H1 (cell line): ENCODE measurements at regions not wholly inside any gene's neighbourhood (a gene's known extent, or its start where the extent isn't known, plus 50 kb on each side); places are given as distances from the start of the nearest gene placed in this dataset.

Source experiments
- CTCF ChIA-PET: fragments of 300-600 bp; sonication (Branson Sonifier 250); formaldehyde crosslinking; loops from one replicate; lab custom pipeline; 2021; ENCODE audit not compliant: partially characterized antibody; lab: Charles Lee
- POLR2A ChIA-PET: fragments of 300-600 bp; sonication (Branson Sonifier 250); formaldehyde crosslinking; loops from one replicate; lab custom pipeline; 2021; ENCODE audit warnings: inconsistent platforms; ENCODE audit not compliant: partially characterized antibody; lab: Charles Lee
- DNase-seq, 2 experiments: peaks; one replicate each; pipeline versions ENCODE4 v3.0.0 to v3.0.0-alpha.2; 2010 to 2022; ENCODE audit warnings: low spot score in 2 of 2, low read depth in 1 of 2, mixed read lengths in 1 of 2
- FAIRE-seq: peaks from 2 replicates; lab custom pipeline; 2011; peaks lifted over from hg19 to GRCh38; lab: Jason Lieb, UNC
- H2AFZ ChIP-seq: 2 replicates; pipeline ENCODE4 v1.8.1; 2012; ENCODE audit warnings: low read length, inconsistent platforms
- H2AK5ac ChIP-seq: 2 replicates; pipeline ENCODE4 v1.6.1; 2013; ENCODE audit warnings: low read depth, low read length
- H2BK120ac ChIP-seq: replicated peaks from 2 replicates; pipeline ENCODE3; 2013; ENCODE audit warnings: low read depth, low read length, inconsistent platforms
- H2BK12ac ChIP-seq: 2 replicates; pipeline ENCODE4 v1.6.1; 2013; ENCODE audit warnings: low read depth, low read length
- H2BK15ac ChIP-seq: 2 replicates; pipeline ENCODE4 v1.6.1; 2013; ENCODE audit warnings: low read length
- H2BK20ac ChIP-seq: 2 replicates; pipeline ENCODE4 v1.6.1; 2013; ENCODE audit warnings: low read length
- H2BK5ac ChIP-seq: 2 replicates; pipeline ENCODE4 v1.6.1; 2013; ENCODE audit warnings: low read depth, low read length
- H3K14ac ChIP-seq: 2 replicates; pipeline ENCODE4 v1.6.1; 2013; ENCODE audit warnings: inconsistent platforms; ENCODE audit not compliant: insufficient read length
- H3K18ac ChIP-seq: 2 replicates; pipeline ENCODE4 v1.6.1; 2013; ENCODE audit warnings: low read length; ENCODE audit errors: extremely low read depth
- H3K23ac ChIP-seq: 2 replicates; pipeline ENCODE4 v1.6.1; 2013; ENCODE audit warnings: inconsistent platforms; ENCODE audit not compliant: insufficient read length
- H3K23me2 ChIP-seq: 2 replicates; pipeline ENCODE4 v1.6.1; 2013; ENCODE audit warnings: low read depth, low read length
- H3K27ac ChIP-seq: 2 replicates; pipeline ENCODE4 v1.6.1; 2011; ENCODE audit warnings: low read depth, low read length, inconsistent platforms
- H3K27me3 ChIP-seq, 4 experiments: replicated peaks in 1 of 4; 1 replicate in 1 of 4; 2 replicates in 3 of 4; pipeline versions ENCODE4 v1.6.1 to v1.8.1; 2011 to 2013; ENCODE audit warnings: low read length in 3 of 4, mild to moderate bottlenecking in 3 of 4, inconsistent platforms in 2 of 4, mixed read lengths in 2 of 4, moderate library complexity in 1 of 4; ENCODE audit not compliant: control insufficient read depth in 3 of 4, insufficient read depth in 3 of 4; ENCODE audit errors: extremely low read depth in 1 of 4
- H3K36me3 ChIP-seq, 4 experiments: 2 replicates each; pipeline versions ENCODE4 v1.6.1 to v1.8.1; 2011 to 2013; ENCODE audit warnings: mild to moderate bottlenecking in 4 of 4, low read length in 3 of 4, moderate library complexity in 2 of 4, control low read depth in 1 of 4, inconsistent platforms in 1 of 4; ENCODE audit not compliant: insufficient read depth in 4 of 4, control insufficient read depth in 2 of 4
- H3K4ac ChIP-seq: replicated peaks from 2 replicates; pipeline ENCODE3; 2013; ENCODE audit warnings: low read length, low read depth, mixed read lengths, inconsistent platforms; ENCODE audit not compliant: insufficient read length
- H3K4me1 ChIP-seq, 4 experiments: replicated peaks in 1 of 4; 1 replicate in 1 of 4; 2 replicates in 3 of 4; pipeline versions ENCODE4 v1.6.1 to v1.8.1; 2011 to 2013; ENCODE audit warnings: low read length in 3 of 4, inconsistent platforms in 2 of 4, mixed read lengths in 1 of 4; ENCODE audit not compliant: insufficient read depth in 4 of 4, control insufficient read depth in 3 of 4
- H3K4me2 ChIP-seq, 2 experiments: 2 replicates each; pipeline versions ENCODE4 v1.6.1 to v1.8.1; 2011 to 2013; ENCODE audit warnings: low read depth in 2 of 2, low read length in 2 of 2, control low read depth in 1 of 2, inconsistent platforms in 1 of 2, mild to moderate bottlenecking in 1 of 2; ENCODE audit not compliant: insufficient read depth in 1 of 2
- H3K4me3 ChIP-seq, 4 experiments: fragments of 200-600, 300-600 bp in 1 of 4; sonication (generic), shearing (Covaris generic), sonication (Bioruptor Twin) in 1 of 4; 2 replicates each; pipeline versions ENCODE4 v1.5.1 to v1.8.1; 2011 to 2016; ENCODE audit warnings: low read length in 4 of 4, low read depth in 3 of 4, control low read depth in 2 of 4, inconsistent platforms in 2 of 4, mild to moderate bottlenecking in 2 of 4, mixed read lengths in 1 of 4, moderate library complexity in 1 of 4; ENCODE audit not compliant: insufficient read depth in 2 of 4; ENCODE audit errors: extremely low read depth in 1 of 4
- H3K56ac ChIP-seq: replicated peaks from 2 replicates; pipeline ENCODE3; 2013; ENCODE audit warnings: low read depth, mild to moderate bottlenecking, mixed read lengths, low read length, inconsistent platforms; ENCODE audit not compliant: insufficient read length
- H3K79me1 ChIP-seq: 2 replicates; pipeline ENCODE4 v1.6.1; 2013; ENCODE audit warnings: low read depth, low read length, control low read depth
- H3K79me2 ChIP-seq, 2 experiments: 2 replicates each; pipeline versions ENCODE4 v1.6.1 to v1.8.1; 2012 to 2013; ENCODE audit warnings: low read length in 2 of 2, mild to moderate bottlenecking in 2 of 2, inconsistent platforms in 1 of 2; ENCODE audit not compliant: insufficient read depth in 2 of 2, control insufficient read depth in 1 of 2
- H3K9ac ChIP-seq, 4 experiments: replicated peaks in 1 of 4; 1 replicate in 1 of 4; 2 replicates in 3 of 4; pipeline versions ENCODE4 v1.6.1 to v1.8.1; 2011 to 2013; ENCODE audit warnings: low read depth in 3 of 4, low read length in 3 of 4, control low read depth in 2 of 4, mild to moderate bottlenecking in 2 of 4, moderate library complexity in 2 of 4, inconsistent platforms in 1 of 4; ENCODE audit errors: extremely low read depth in 1 of 4
- H3K9me3 ChIP-seq, 2 experiments: 2 replicates each; pipeline versions ENCODE4 v1.6.1 to v1.8.1; 2012 to 2013; ENCODE audit warnings: mild to moderate bottlenecking in 2 of 2, moderate library complexity in 2 of 2, control low read depth in 1 of 2, inconsistent platforms in 1 of 2, low read depth in 1 of 2, low read length in 1 of 2, mixed read lengths in 1 of 2; ENCODE audit not compliant: insufficient read depth in 2 of 2
- H4K20me1 ChIP-seq, 2 experiments: replicated peaks in 1 of 2; 2 replicates each; pipeline versions ENCODE3 to v1.8.1; 2011 to 2013; ENCODE audit warnings: inconsistent platforms in 2 of 2, low read length in 2 of 2, mild to moderate bottlenecking in 1 of 2; ENCODE audit not compliant: insufficient read depth in 2 of 2, control insufficient read depth in 1 of 2
- H4K5ac ChIP-seq: 2 replicates; pipeline ENCODE4 v1.6.1; 2013; ENCODE audit warnings: low read length, low read depth, mixed read lengths, inconsistent platforms; ENCODE audit not compliant: insufficient read length
- H4K8ac ChIP-seq: 2 replicates; pipeline ENCODE4 v1.8.0; 2013; ENCODE audit warnings: mild to moderate bottlenecking, moderate library complexity, low read length, inconsistent platforms; ENCODE audit not compliant: insufficient read depth; ENCODE audit errors: extremely low read depth
- H4K91ac ChIP-seq: replicated peaks from 2 replicates; pipeline ENCODE3; 2013; ENCODE audit warnings: low read length, mixed read lengths, inconsistent platforms; ENCODE audit not compliant: insufficient read length
- ASH2L ChIP-seq: fragments of 200-600, 300-600 bp; sonication (generic); IDR thresholded peaks from one replicate; pipeline ENCODE4 v1.7.1; 2017; ENCODE audit warnings: low read length
- BRCA1 ChIP-seq: IDR thresholded peaks from 2 replicates; pipeline ENCODE4 v1.6.1; 2012; ENCODE audit warnings: low read depth, low read length, improper control_type of control experiment
- CEBPB ChIP-seq: IDR thresholded peaks from 2 replicates; pipeline ENCODE4 v1.6.1; 2012; ENCODE audit warnings: low read depth, low read length
- CHD1 ChIP-seq: IDR thresholded peaks from 2 replicates; pipeline ENCODE4 v1.6.1; 2012; ENCODE audit warnings: low read depth, low read length, improper control_type of control experiment
- FOSL1 ChIP-seq: IDR thresholded peaks from 2 replicates; pipeline ENCODE4 v1.6.1; 2011; ENCODE audit warnings: mild to moderate bottlenecking, low read depth, low read length, moderate library complexity; ENCODE audit not compliant: insufficient read depth
- JUN ChIP-seq: IDR thresholded peaks from 2 replicates; pipeline ENCODE4 v1.6.1; 2011; ENCODE audit warnings: low read depth, mild to moderate bottlenecking, improper control_type of control experiment, low read length
- JUND ChIP-seq: IDR thresholded peaks from 2 replicates; pipeline ENCODE4 v1.6.1; 2011; ENCODE audit warnings: mild to moderate bottlenecking, improper control_type of control experiment, low read length
- KDM1A ChIP-seq: fragments of 200-600, 300-600 bp; sonication (generic); IDR thresholded peaks from 2 replicates; pipeline ENCODE4 v1.7.1; 2016; ENCODE audit warnings: mild to moderate bottlenecking, low read length, borderline replicate concordance
- NANOG ChIP-seq: IDR thresholded peaks from 2 replicates; pipeline ENCODE4 v1.6.1; 2011; ENCODE audit warnings: low read length, low read depth, mild to moderate bottlenecking, inconsistent platforms; ENCODE audit not compliant: insufficient read depth, poor library complexity, severe bottlenecking
- SAP30 ChIP-seq: fragments of 300-600 bp; sonication (generic); IDR thresholded peaks from 2 replicates; pipeline ENCODE4 v1.7.1; 2012; ENCODE audit warnings: low read length, moderate library complexity, mild to moderate bottlenecking, inconsistent platforms; ENCODE audit not compliant: insufficient read depth, insufficient replicate concordance
- SP4 ChIP-seq: IDR thresholded peaks from 2 replicates; pipeline ENCODE4 v1.6.1; 2012; ENCODE audit warnings: low read length, inconsistent platforms
- TAF1 ChIP-seq: IDR thresholded peaks from 2 replicates; pipeline ENCODE4 v1.6.1; 2011; ENCODE audit warnings: mild to moderate bottlenecking, low read depth, low read length
- TBP ChIP-seq: IDR thresholded peaks from 2 replicates; pipeline ENCODE4 v1.6.1; 2011; ENCODE audit warnings: low read depth, low read length, improper control_type of control experiment
- TCF12 ChIP-seq: IDR thresholded peaks from 2 replicates; pipeline ENCODE4 v1.6.1; 2011; ENCODE audit warnings: low read depth, mild to moderate bottlenecking, low read length
- WGBS, 2 experiments: shearing (Covaris generic) in 1 of 2; methylation state at CpG; one replicate each; pipeline versions ENCODE4 v1.1.6 to v1.1.7; 2013 to 2015; ENCODE audit warnings: low lambda C conversion rate in 2 of 2, mixed read lengths in 2 of 2, inconsistent platforms in 1 of 2, low coverage in 1 of 2, missing lambda C conversion rate in 1 of 2; ENCODE audit not compliant: insufficient replicate concordance in 2 of 2, insufficient coverage in 1 of 2, insufficient read length in 1 of 2; ENCODE audit errors: extremely low coverage in 1 of 2, missing lambda C conversion rate in 1 of 2; 5-methylcytosine and 5-hydroxymethylcytosine counted together
- TF ChIP-seq, protein P1 (sequence below): IDR thresholded peaks from 2 replicates; pipeline ENCODE4 v1.6.1; 2011; ENCODE audit warnings: low read depth, mild to moderate bottlenecking, low read length; ENCODE audit not compliant: insufficient read depth

DNA sequence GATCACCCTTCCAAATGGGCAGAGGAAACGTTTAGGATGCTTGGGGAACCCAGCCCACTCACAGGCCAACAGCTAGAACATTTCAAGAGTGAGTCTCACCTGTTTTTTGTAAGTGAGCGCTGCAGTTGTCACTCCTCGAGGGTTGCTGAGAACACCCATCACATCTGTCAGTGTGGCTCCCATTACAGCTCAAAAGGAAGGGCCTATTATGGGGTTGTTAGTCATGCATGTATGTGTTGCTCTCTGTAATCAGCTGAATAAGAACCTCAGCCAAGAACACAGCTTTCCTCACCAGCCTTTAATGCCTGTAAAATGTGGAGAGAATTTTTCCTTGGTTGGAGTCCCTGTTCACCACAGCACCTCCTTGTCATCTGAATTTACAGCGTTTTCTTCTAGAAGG lies 196.3 kb upstream of the KLF4 start:
- Histone ChIP-seq H2AFZ (no peak overlapping the region), H4K20me1 (no peaks in the 10 kb centered on the region), H2AK5ac (no peak overlapping the region), H3K79me2 (no peaks in the 10 kb centered on the region), H3K14ac (no peak overlapping the region), H3K4me3 (no peak overlapping the region), H4K91ac (no peak overlapping the region), H3K23me2 (no peaks in the 10 kb centered on the region), H3K79me1 (no peaks in the 10 kb centered on the region), H3K18ac (no peak overlapping the region), H2BK5ac (no peak overlapping the region), H3K27ac (no peak overlapping the region), H3K23ac (no peak overlapping the region), H2BK15ac (no peak overlapping the region), H3K56ac (no peak overlapping the region), H3K36me3 (no peaks in the 10 kb centered on the region), H3K4me1 (peaks cover 0 to 4% (median 0%) of the 10 kb centered on the region in 4 experiments; a peak in 2 of 7 replicates), H2BK20ac (no peak overlapping the region), H3K27me3 (no peaks in the 10 kb centered on the region), H3K9ac (no peak overlapping the region), H4K5ac (no peak overlapping the region), H2BK12ac (no peak overlapping the region), H3K4me2 (no peak overlapping the region), H3K4ac (no peak overlapping the region), H2BK120ac (no peak overlapping the region), H3K9me3 (peaks cover 0 to 4% of the 10 kb centered on the region in 2 experiments; a peak in 2 of 4 replicates), H4K8ac (no peak overlapping the region)
- FAIRE-seq (no peak), DNase-seq (no peak)
- ChIA-PET POLR2A (no interaction called here), CTCF (no interaction called here)
- WGBS, 2 experiments = 98% methylated on average over 4 of the region's 4 CpGs; no CpG with 5 or more reads in 1 of the 2 experiments
- no peak for TF ChIP-seq ASH2L
- no peak for TF ChIP-seq JUND
- no peak for TF ChIP-seq KDM1A
- TF ChIP-seq SP4 = no peak
- TF ChIP-seq BRCA1 = no peak
- TF ChIP-seq TCF12 = no peak
- no peak for TF ChIP-seq TBP
- no peak for TF ChIP-seq CEBPB
- no peak for TF ChIP-seq TAF1
- TF ChIP-seq, protein P1, sequence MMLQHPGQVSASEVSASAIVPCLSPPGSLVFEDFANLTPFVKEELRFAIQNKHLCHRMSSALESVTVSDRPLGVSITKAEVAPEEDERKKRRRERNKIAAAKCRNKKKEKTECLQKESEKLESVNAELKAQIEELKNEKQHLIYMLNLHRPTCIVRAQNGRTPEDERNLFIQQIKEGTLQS = no peak
- no peak for TF ChIP-seq JUN
- TF ChIP-seq SAP30 = no peak
- TF ChIP-seq FOSL1 = no peak
- TF ChIP-seq NANOG = no peak
- no peak for TF ChIP-seq CHD1
